D721Med (cell line): ENCODE measurements at regions not wholly inside any gene's neighbourhood (a gene's known extent, or its start where the extent isn't known, plus 50 kb on each side); places are given as distances from the start of the nearest gene placed in this dataset.

Experiments used
- DNase-seq: peaks from one replicate; pipeline ENCODE4 v3.0.0; 2011; ENCODE audit warnings: low spot score; ENCODE audit not compliant: insufficient read length
- FAIRE-seq: peaks from 2 replicates; lab custom pipeline; 2011; peaks lifted over from hg19 to GRCh38; lab: Jason Lieb, UNC
- TF ChIP-seq, protein P1 (sequence below): IDR thresholded peaks from 2 replicates; pipeline ENCODE4 v1.5.1; 2012; ENCODE audit warnings: mild to moderate bottlenecking, control low read depth; ENCODE audit not compliant: insufficient read depth; ENCODE audit errors: missing control alignments

GRCh38 chr5:57028161-57028560 is 76.2 kb upstream of the MIER3 start:
- no peak for DNase-seq
- FAIRE-seq = no peak
- TF ChIP-seq, protein P1, sequence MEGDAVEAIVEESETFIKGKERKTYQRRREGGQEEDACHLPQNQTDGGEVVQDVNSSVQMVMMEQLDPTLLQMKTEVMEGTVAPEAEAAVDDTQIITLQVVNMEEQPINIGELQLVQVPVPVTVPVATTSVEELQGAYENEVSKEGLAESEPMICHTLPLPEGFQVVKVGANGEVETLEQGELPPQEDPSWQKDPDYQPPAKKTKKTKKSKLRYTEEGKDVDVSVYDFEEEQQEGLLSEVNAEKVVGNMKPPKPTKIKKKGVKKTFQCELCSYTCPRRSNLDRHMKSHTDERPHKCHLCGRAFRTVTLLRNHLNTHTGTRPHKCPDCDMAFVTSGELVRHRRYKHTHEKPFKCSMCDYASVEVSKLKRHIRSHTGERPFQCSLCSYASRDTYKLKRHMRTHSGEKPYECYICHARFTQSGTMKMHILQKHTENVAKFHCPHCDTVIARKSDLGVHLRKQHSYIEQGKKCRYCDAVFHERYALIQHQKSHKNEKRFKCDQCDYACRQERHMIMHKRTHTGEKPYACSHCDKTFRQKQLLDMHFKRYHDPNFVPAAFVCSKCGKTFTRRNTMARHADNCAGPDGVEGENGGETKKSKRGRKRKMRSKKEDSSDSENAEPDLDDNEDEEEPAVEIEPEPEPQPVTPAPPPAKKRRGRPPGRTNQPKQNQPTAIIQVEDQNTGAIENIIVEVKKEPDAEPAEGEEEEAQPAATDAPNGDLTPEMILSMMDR = no peak

- DNase-seq = no peak
- TF ChIP-seq, protein P1 = no peak
- FAIRE-seq = no peak
These were observed 80.2 kb upstream of the MIER3 start for GRCh38 chr5:57032151-57032551.

DNA sequence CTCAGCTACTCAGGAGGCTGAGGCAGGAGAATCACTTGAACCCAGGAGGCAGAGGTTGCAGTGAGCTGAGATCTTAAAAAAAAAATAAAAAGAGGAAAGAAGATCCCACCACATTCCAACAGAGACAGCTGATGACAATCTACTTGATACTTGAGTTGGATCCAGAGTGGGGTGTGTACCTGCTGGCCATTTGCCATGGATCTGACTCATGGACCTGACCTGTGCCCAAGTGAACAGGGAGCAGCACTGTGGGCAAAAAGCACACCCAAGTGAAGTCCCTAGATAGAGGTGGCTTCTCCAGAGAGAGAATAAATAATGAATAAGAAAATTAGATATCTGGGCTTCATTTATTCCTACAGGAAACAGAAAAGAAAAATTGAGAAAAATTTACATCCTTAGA is 81.2 kb upstream of the MIER3 start:
- no peak for FAIRE-seq
- DNase-seq = no peak
- TF ChIP-seq, protein P1 = no peak

DNA sequence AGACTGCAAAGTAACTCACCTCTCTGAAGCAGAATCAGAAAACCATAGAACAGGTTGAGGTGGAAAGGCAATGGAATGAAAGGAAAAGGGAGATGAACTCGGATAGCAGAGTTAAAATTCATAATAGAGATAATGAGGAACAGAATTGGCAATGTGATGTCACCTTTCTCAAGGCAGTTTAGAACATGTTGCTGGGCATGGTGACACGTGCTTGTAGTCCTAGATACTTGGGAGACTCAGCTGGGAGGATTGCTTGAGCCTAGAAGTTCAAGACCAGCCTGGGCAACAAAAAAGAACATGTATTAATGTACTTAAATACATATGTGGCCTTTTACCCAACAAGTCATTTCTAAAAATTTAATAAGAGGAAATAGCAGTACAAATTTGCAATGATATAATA is 81.6 kb upstream of the MIER3 start:
- DNase-seq = no peak
- TF ChIP-seq, protein P1 = no peak
- FAIRE-seq = no peak

- FAIRE-seq (no peak), DNase-seq (no peak)
- TF ChIP-seq, protein P1 = no peak
These were observed 82.4 kb upstream of the MIER3 start for GRCh38 chr5:57034201-57034916.

DNA sequence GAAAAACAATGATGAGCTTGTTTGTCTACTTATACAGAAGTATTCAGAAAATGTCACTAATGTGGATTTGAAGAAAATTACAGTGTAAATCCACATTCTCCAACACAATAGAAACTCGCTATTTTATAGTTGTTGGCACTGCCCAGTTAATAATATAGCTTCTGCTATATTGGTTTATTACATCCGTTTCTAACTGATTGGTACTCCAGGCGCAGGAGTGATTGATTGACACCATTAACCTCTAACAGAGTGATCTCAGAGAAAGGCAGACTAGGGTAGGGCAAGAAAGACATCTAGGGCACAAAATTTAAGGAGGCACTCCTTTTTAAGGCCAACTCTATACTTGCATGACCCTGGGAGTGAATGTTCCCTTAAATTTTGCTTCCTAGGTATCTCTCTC is 84.0 kb upstream of the MIER3 start:
- FAIRE-seq (no peak), DNase-seq (no peak)
- TF ChIP-seq, protein P1 = no peak

DNA sequence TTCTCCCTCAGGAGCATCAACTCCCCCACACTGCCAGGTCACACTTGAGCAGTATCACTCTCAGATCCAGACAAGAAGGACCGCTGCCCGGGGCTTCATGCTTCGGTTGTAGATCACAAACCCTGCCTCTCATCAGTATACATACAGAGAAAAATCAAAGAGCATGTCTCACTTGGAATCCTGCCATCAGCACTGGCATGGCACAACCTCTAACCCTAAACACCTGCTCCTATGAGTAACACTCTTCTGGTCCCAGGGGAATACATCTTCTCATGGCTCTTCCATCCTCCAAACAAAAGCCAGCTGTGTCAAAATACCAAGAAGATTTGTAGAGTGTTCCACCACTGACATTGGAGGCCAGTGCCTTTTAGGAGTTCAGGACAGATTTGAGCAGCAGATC is 84.8 kb upstream of the MIER3 start:
- FAIRE-seq (no peak), DNase-seq (no peak)
- TF ChIP-seq, protein P1 = no peak
